GM12874 (cell line): ENCODE measurements at regions not wholly inside any gene's neighbourhood (a gene's known extent, or its start where the extent isn't known, plus 50 kb on each side); places are given as distances from the start of the nearest gene placed in this dataset.

ENCODE experiments used
- TF ChIP-seq, protein P1 (sequence below): IDR thresholded peaks from 2 replicates; pipeline ENCODE4 v1.5.1; 2011; ENCODE audit warnings: low read depth, mild to moderate bottlenecking, control low read depth, low read length, moderate library complexity; ENCODE audit not compliant: insufficient read depth

DNA sequence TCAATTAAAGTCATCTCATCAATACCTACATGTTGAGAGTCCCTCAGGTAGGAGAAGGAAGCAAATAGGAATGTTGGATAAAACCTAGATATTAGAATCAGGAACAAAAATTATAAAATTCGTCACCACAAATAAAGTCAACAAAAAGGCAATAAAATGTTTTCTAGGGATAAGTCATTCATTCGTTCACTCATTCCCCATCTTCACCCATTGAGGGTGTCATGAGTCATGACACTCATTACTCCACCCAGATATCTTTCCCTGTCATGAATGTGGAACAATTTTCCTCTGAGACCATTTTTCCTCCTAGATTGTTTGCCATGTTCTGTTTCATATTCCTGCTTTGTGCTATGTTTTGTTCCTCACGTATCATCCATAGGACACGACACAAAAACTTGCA, 50.9 kb upstream of the OLIG3 start:
- TF ChIP-seq, protein P1, sequence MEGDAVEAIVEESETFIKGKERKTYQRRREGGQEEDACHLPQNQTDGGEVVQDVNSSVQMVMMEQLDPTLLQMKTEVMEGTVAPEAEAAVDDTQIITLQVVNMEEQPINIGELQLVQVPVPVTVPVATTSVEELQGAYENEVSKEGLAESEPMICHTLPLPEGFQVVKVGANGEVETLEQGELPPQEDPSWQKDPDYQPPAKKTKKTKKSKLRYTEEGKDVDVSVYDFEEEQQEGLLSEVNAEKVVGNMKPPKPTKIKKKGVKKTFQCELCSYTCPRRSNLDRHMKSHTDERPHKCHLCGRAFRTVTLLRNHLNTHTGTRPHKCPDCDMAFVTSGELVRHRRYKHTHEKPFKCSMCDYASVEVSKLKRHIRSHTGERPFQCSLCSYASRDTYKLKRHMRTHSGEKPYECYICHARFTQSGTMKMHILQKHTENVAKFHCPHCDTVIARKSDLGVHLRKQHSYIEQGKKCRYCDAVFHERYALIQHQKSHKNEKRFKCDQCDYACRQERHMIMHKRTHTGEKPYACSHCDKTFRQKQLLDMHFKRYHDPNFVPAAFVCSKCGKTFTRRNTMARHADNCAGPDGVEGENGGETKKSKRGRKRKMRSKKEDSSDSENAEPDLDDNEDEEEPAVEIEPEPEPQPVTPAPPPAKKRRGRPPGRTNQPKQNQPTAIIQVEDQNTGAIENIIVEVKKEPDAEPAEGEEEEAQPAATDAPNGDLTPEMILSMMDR: no peak

DNA sequence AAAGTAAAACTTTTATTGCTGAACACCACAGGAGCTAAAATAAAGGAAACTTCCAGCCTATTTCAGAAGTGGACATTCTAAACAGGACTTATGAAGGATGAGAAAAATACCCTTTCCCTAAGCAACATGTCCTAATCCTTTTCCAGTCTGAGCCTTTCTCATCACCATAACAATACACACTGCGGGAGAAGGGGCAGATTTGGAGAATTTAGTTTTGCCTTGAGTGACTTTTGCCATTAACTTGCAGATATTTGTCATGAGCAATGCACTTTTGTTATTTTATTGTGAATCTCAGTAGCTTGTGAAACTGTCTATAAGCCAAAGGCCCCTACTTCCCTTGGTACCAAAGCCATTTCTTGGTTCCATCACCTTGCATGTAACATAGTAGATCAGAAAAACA, 53.0 kb upstream of the OLIG3 start:
- TF ChIP-seq, protein P1: no peak

DNA sequence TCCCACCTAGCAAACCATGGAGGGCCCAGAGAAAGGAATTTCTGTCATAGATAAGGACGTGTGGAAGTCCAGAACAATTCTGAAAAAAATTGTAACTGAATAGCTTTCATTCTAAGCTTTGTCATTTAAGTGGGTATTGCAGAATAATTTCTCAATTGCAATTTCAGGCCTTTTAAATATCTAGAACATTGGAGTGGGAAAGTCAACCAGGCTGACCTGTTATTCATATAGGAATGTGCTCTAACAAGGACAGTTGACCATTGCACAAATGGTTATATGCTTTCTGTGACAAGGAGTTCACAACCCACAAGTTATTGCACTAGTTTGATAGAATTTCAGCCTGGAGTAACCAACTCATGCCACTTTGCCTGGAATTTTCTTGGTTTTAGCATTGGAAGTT, 53.4 kb upstream of the OLIG3 start:
- TF ChIP-seq, protein P1: no peak

DNA sequence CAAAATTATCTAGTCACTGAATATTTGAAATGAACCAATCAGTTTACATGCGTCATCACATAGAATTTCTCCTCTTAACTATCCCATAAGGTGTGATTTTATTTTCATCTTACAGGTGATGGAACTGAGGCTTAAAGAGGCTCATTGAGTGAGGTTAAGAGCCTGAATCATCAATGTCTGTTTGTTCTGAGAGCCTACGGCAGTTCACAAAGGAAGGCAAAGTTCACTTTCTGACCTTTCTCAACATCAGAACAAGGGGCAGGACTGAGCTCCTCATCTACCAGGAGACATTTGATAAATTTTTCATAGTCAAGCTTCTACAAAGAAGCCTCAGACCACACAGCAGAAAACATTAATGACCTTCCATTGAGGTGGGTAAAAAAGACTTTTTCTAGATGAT, 54.9 kb upstream of the OLIG3 start:
- TF ChIP-seq, protein P1: no peak

DNA sequence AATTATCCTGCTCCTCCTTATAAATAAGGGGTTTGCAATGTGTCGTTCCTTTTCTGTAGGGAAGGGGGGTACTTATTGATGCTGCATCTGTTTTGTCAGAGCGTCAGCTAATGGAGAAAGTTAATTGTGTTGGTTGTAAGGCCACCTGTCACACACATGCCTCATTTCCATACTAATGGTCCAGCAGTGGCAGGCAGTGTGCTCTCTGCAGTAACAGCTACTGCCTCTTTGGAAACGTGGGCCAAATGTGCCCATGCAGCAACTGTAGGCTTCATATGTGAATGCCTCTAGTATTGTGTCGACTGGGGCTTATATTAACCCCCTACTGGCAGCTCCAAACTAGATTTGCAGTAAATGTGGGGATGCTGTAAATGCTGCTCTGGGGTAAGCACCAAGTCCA, 56.3 kb upstream of the OLIG3 start:
- TF ChIP-seq, protein P1: no peak

DNA sequence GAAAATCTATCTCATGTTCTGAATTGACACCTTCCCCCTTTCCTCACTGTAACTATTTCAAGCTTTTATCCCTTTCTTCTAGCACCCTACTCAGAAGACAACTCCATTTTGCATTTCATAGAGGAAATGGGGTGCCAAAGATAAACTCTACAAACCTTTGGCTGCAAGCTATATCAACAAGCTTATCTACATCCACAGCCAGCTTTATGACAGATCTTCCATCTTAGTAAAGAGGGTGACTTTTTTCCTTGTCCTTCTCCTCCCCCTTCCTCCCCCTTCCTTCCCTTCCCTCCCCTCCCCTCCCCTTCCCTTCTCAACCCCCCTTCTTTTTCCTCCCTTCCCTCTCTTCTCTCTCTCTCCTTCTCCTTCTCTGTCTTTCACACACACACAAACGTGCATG, 58.0 kb upstream of the OLIG3 start:
- TF ChIP-seq, protein P1: no peak

DNA sequence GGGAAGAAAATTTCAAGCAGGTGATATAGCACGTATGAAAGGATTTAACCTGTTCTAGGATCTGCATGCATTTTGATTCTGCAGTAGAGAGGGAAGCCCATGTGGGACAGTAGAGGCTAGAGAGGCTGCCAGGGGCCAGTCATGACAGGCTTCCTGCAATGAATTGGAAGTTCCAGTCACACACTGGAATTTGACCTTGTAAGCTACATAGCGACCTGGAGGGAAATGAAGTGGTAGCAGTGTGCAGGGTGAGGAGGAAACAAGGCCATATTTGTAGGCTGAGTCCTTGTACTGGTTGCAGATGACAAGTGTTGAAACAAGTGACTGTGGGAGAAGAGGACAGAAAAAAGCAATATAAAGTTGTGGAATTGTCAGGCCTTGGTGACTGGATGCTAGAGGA, 58.6 kb upstream of the OLIG3 start:
- TF ChIP-seq, protein P1: no peak
